Panc1 (cell line): ENCODE measurements at regions not wholly inside any gene's neighbourhood (a gene's known extent, or its start where the extent isn't known, plus 50 kb on each side); places are given as distances from the start of the nearest gene placed in this dataset.

ENCODE experiments used
- ATAC-seq: fragments of 200-7000 bp; cut with Tn5 transposase; 2 replicates; pipeline ENCODE4 v1.9.1; 2020; ENCODE audit warnings: mild to moderate bottlenecking, moderate library complexity
- BruUV-seq: library from RNA; stranded (reverse); fragments of 400-500 nt; replicated peaks from 2 replicates; lab custom pipeline; 2021; lab: Mats Ljungman, UMichigan
- CTCF ChIA-PET: fragments of 300-600 bp; sonication (Branson Sonifier 250); formaldehyde crosslinking; loops from one replicate; lab custom pipeline; 2022; ENCODE audit warnings: antibody characterized with exemption; lab: Charles Lee
- POLR2A ChIA-PET: fragments of 300-600 bp; sonication (Branson Sonifier 250); formaldehyde crosslinking; loops from one replicate; lab custom pipeline; 2022; ENCODE audit warnings: antibody characterized with exemption; lab: Charles Lee
- DNase-seq: peaks from one replicate; pipeline ENCODE4 v3.0.0-alpha.2; 2010; ENCODE audit warnings: low read depth, low spot score
- H3K27ac ChIP-seq: 2 replicates; pipeline ENCODE4 v1.5.1; 2011; ENCODE audit warnings: mild to moderate bottlenecking, low read length, inconsistent platforms
- H3K27me3 ChIP-seq: fragments of 200-500 bp; sonication (Bioruptor generic); 2 replicates; pipeline ENCODE4 v1.6.0; 2014; ENCODE audit warnings: low read length, inconsistent platforms; ENCODE audit not compliant: control insufficient read depth, insufficient read depth
- H3K36me3 ChIP-seq: fragments of 200-500 bp; sonication (Bioruptor generic); 2 replicates; pipeline ENCODE4 v1.5.1; 2014; ENCODE audit warnings: inconsistent platforms, mild to moderate bottlenecking, low read length, moderate library complexity; ENCODE audit not compliant: control insufficient read depth, insufficient read depth
- H3K4me1 ChIP-seq: 2 replicates; pipeline ENCODE4 v1.5.1; 2011; ENCODE audit warnings: inconsistent platforms, mild to moderate bottlenecking, low read length, moderate library complexity; ENCODE audit not compliant: control insufficient read depth, insufficient read depth
- H3K4me3 ChIP-seq, 2 experiments: 2 replicates each; pipeline ENCODE4 v1.5.1; 2011 to 2012; ENCODE audit warnings: low read depth in 2 of 2, low read length in 2 of 2, mild to moderate bottlenecking in 2 of 2, inconsistent platforms in 1 of 2, moderate library complexity in 1 of 2
- H3K9me3 ChIP-seq: fragments of 200-500 bp; sonication (Bioruptor generic); 2 replicates; pipeline ENCODE4 v1.5.1; 2014; ENCODE audit warnings: low read depth, mild to moderate bottlenecking, inconsistent platforms, low read length, moderate library complexity; ENCODE audit not compliant: control insufficient read depth, insufficient read depth
- POLR2AphosphoS5 ChIP-seq: IDR thresholded peaks from 2 replicates; pipeline ENCODE4 v1.6.1; 2012; ENCODE audit warnings: mild to moderate bottlenecking, low read depth, low read length, moderate library complexity
- REST ChIP-seq, 2 experiments: IDR thresholded peaks; 2 replicates each; pipeline ENCODE4 v1.6.1; 2011 to 2012; ENCODE audit warnings: low read depth in 2 of 2, control low read depth in 1 of 2, low read length in 1 of 2, mild to moderate bottlenecking in 1 of 2, moderate library complexity in 1 of 2; ENCODE audit not compliant: insufficient read depth in 1 of 2
- SIN3A ChIP-seq: IDR thresholded peaks from 2 replicates; pipeline ENCODE4 v1.6.1; 2012; ENCODE audit warnings: low read depth, mild to moderate bottlenecking, low read length, moderate library complexity, borderline replicate concordance; ENCODE audit not compliant: insufficient read depth
- TCF7L2 ChIP-seq: IDR thresholded peaks from 2 replicates; pipeline ENCODE4 v1.6.1; 2011; ENCODE audit warnings: mild to moderate bottlenecking, low read depth, low read length, inconsistent platforms
- in situ Hi-C: cut with HindIII; loops from 2 replicates; pipeline ENCODE4 v1.10.0; 2016; ENCODE audit warnings: low sequenced_read_pairs, low pct_unique_long_range_greater_than_20kb
- intact Hi-C: fragments of 100-400 bp; cut with micrococcal nuclease; formaldehyde crosslinking; loops from one replicate; pipeline ENCODE4 v1.10.0; 2022; ENCODE audit not compliant: unreplicated experiment
- TF ChIP-seq, protein P1 (sequence below): fragments of 450-650 bp; IDR thresholded peaks from 2 replicates; pipeline ENCODE4 v1.5.1; 2017; ENCODE audit warnings: mild to moderate bottlenecking

GRCh38 chr9:73643379-73644013 is 491.8 kb downstream of the ANXA1 start:
- in situ Hi-C loops (no loop called here), intact Hi-C loops (no loop called here)
- ATAC-seq (no peak), DNase-seq (no peak)
- Histone ChIP-seq H3K9me3 (no peaks in the 10 kb centered on the region), H3K4me1 (no peaks in the 10 kb centered on the region), H3K4me3 (no peak overlapping the region), H3K27me3 (no peaks in the 10 kb centered on the region), H3K36me3 (no peaks in the 10 kb centered on the region), H3K27ac (no peak overlapping the region)
- TF ChIP-seq SIN3A (no peak), REST (IDR thresholded peaks at IDR 0.05; ENCODE audit: insufficient read depth in 1 of 2, low read depth in 2 of 2, low read length in 1 of 2) (no peak), POLR2AphosphoS5 (no peak), TCF7L2 (no peak)
- TF ChIP-seq, protein P1, sequence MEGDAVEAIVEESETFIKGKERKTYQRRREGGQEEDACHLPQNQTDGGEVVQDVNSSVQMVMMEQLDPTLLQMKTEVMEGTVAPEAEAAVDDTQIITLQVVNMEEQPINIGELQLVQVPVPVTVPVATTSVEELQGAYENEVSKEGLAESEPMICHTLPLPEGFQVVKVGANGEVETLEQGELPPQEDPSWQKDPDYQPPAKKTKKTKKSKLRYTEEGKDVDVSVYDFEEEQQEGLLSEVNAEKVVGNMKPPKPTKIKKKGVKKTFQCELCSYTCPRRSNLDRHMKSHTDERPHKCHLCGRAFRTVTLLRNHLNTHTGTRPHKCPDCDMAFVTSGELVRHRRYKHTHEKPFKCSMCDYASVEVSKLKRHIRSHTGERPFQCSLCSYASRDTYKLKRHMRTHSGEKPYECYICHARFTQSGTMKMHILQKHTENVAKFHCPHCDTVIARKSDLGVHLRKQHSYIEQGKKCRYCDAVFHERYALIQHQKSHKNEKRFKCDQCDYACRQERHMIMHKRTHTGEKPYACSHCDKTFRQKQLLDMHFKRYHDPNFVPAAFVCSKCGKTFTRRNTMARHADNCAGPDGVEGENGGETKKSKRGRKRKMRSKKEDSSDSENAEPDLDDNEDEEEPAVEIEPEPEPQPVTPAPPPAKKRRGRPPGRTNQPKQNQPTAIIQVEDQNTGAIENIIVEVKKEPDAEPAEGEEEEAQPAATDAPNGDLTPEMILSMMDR = no peak
- BruUV-seq = no TSS peak
- POLR2A ChIA-PET = no interaction called here
- CTCF ChIA-PET = no interaction called here

DNA sequence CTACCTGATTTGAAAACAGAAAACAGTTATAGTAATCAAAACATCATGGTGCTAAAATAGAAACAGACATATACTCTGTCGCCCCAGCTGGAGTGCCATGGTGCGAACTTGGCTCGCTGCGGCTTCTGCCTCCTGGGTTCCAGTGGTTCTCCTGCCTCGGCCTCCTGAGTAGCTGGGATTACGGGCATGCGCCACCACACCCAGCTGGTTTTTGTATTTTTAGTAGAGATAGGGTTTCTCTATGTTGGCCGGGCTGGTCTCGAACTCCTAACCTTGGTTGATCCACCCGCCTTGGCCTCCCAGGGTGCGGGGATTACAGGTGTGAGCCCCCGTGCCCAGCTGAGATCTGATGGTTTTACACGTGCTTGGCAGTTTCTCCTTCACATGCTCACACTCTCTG is 495.9 kb downstream of the ANXA1 start:
- no peak for DNase-seq
- H3K36me3 ChIP-seq = no peaks in the 10 kb centered on the region
- no peaks in the 10 kb centered on the region for H3K9me3 ChIP-seq
- no peak overlapping the region for H3K27ac ChIP-seq
- no peaks in the 10 kb centered on the region for H3K4me1 ChIP-seq
- H3K27me3 ChIP-seq = no peaks in the 10 kb centered on the region
- CTCF ChIA-PET = no interaction called here
- H3K4me3 ChIP-seq = no peak overlapping the region
- TF ChIP-seq REST (IDR thresholded peaks at IDR 0.05; ENCODE audit: insufficient read depth in 1 of 2, low read depth in 2 of 2, low read length in 1 of 2) (no peak), POLR2AphosphoS5 (no peak), TCF7L2 (no peak), SIN3A (no peak)
- TF ChIP-seq, protein P1 = no peak
- no TSS peak for BruUV-seq
- intact Hi-C loops (no loop called here), in situ Hi-C loops (no loop called here)
- ATAC-seq = no peak
- POLR2A ChIA-PET = no interaction called here
